ENCODE measurements at regions not wholly inside any gene's neighbourhood (a gene's known extent, or its start where the extent isn't known, plus 50 kb on each side); places are given as distances from the start of the nearest gene placed in this dataset.

- DNase-seq (ENCODE audit: low spot score): no peak
Measured at GRCh38 chr20:52263757-52264156, 72.2 kb upstream of the ZFP64 start.

- DNase-seq (ENCODE audit: low spot score): no peak
Measured at GRCh38 chr20:52261792-52262191, 70.2 kb upstream of the ZFP64 start.

GRCh38 chr20:52259295-52259694, 67.7 kb upstream of the ZFP64 start:
- no peak for DNase-seq (ENCODE audit: low spot score)

- no peak for DNase-seq (ENCODE audit: low spot score)
Measured at GRCh38 chr20:52256454-52256853, 64.9 kb upstream of the ZFP64 start.

GRCh38 chr20:52252664-52253063, 61.1 kb upstream of the ZFP64 start:
- DNase-seq (ENCODE audit: low spot score): no peak

GRCh38 chr20:52251827-52252226, 60.2 kb upstream of the ZFP64 start:
- DNase-seq (ENCODE audit: low spot score): no peak

- DNase-seq (ENCODE audit: low spot score): no peak
Measured at GRCh38 chr20:52251136-52251700, 59.6 kb upstream of the ZFP64 start.

- no peak for DNase-seq (ENCODE audit: low spot score)
Measured at GRCh38 chr20:52247548-52247947, 56.0 kb upstream of the ZFP64 start.

GRCh38 chr20:52246366-52246765, 54.8 kb upstream of the ZFP64 start:
- DNase-seq (ENCODE audit: low spot score): no peak

GRCh38 chr20:52244702-52245101, 53.1 kb upstream of the ZFP64 start:
- no peak for DNase-seq (ENCODE audit: low spot score)

GRCh38 chr20:52242237-52243230, 51.0 kb upstream of the ZFP64 start:
- DNase-seq (ENCODE audit: low spot score): no peak

All from ureter (tissue), 1 donor.